DMS114 treated with DMSO at 0.1 percent for 48 hours (cell line): ENCODE measurements at regions not wholly inside any gene's neighbourhood (a gene's known extent, or its start where the extent isn't known, plus 50 kb on each side); places are given as distances from the start of the nearest gene placed in this dataset.
"Not testable (repeated sequence)": the region's sequence is repeated elsewhere in the genome, so short reads cannot be mapped to it uniquely, and the experiment has no call there.

Experiments used
- DNase-seq: peaks from one replicate; lab custom pipeline; 2025; ENCODE audit not compliant: unreplicated experiment; lab: John Stamatoyannopoulos, UW

- no peak for DNase-seq
Observed at GRCh38 chr2:13504808-13505207, 788.1 kb downstream of the TRIB2 start.

GRCh38 chr2:13508671-13509070 lies 791.9 kb downstream of the TRIB2 start:
- no peak for DNase-seq

GRCh38 chr2:13515254-13515653 lies 798.5 kb downstream of the TRIB2 start:
- no peak for DNase-seq

GRCh38 chr2:13522096-13522495 lies 805.4 kb downstream of the TRIB2 start:
- no peak for DNase-seq

GRCh38 chr2:13522917-13523821 lies 806.4 kb downstream of the TRIB2 start:
- no peak for DNase-seq

GRCh38 chr2:13524492-13524891 lies 807.8 kb downstream of the TRIB2 start:
- no peak for DNase-seq

- DNase-seq = not testable (repeated sequence)
Observed at GRCh38 chr2:13531735-13532410, 815.1 kb downstream of the TRIB2 start.

GRCh38 chr2:13532781-13533523 lies 816.2 kb downstream of the TRIB2 start:
- not testable (repeated sequence) for DNase-seq

GRCh38 chr2:13533524-13533922 lies 816.8 kb downstream of the TRIB2 start:
- DNase-seq = no peak

- DNase-seq = no peak
Observed at GRCh38 chr2:13536941-13537340, 820.2 kb downstream of the TRIB2 start.

- DNase-seq = no peak
Observed at GRCh38 chr2:13537771-13538349, 821.1 kb downstream of the TRIB2 start.

GRCh38 chr2:13539296-13539695 lies 822.6 kb downstream of the TRIB2 start:
- DNase-seq = no peak

- no peak for DNase-seq
Observed at GRCh38 chr2:13542061-13542460, 825.3 kb downstream of the TRIB2 start.

- no peak for DNase-seq
Observed at GRCh38 chr2:13542642-13543041, 825.9 kb downstream of the TRIB2 start.

- no peak for DNase-seq
Observed at GRCh38 chr2:13543550-13543949, 826.8 kb downstream of the TRIB2 start.

GRCh38 chr2:13545320-13545719 lies 828.6 kb downstream of the TRIB2 start:
- no peak for DNase-seq

- no peak for DNase-seq
Observed at GRCh38 chr2:13546131-13546530, 829.4 kb downstream of the TRIB2 start.

GRCh38 chr2:13550285-13551231 lies 833.8 kb downstream of the TRIB2 start:
- DNase-seq = no peak

GRCh38 chr2:13558368-13558767 lies 841.6 kb downstream of the TRIB2 start:
- no peak for DNase-seq

- DNase-seq = no peak
Observed at GRCh38 chr2:13560322-13560721, 843.6 kb downstream of the TRIB2 start.
